B cell (primary cell): ENCODE measurements at regions not wholly inside any gene's neighbourhood (a gene's known extent, or its start where the extent isn't known, plus 50 kb on each side); places are given as distances from the start of the nearest gene placed in this dataset.

Source experiments
- ATAC-seq: fragments of 200-7000 bp; cut with Tn5 transposase; one replicate; pipeline ENCODE4 v1.10.0; 2021; ENCODE audit warnings: low read depth, mild to moderate bottlenecking, moderate number of reproducible peaks, moderate library complexity
- CTCF ChIA-PET: fragments of 350-600 bp; sonication (Branson Sonifier 250); formaldehyde crosslinking; loops from one replicate; lab custom pipeline; 2021; ENCODE audit warnings: antibody characterized with exemption, inconsistent platforms; lab: Charles Lee
- POLR2A ChIA-PET: fragments of 350-600 bp; sonication (Branson Sonifier 250); formaldehyde crosslinking; loops from one replicate; lab custom pipeline; 2021; ENCODE audit warnings: antibody characterized with exemption; lab: Charles Lee
- DNase-seq: peaks from one replicate; pipeline ENCODE4 v3.0.0; 2013
- H2AFZ ChIP-seq: 2 replicates; pipeline ENCODE4 v1.6.1; 2012; ENCODE audit warnings: mild to moderate bottlenecking, low read depth, low read length; ENCODE audit not compliant: insufficient read depth, poor library complexity, severe bottlenecking
- H3K27ac ChIP-seq, 2 donors: 1 replicate in 1 of 2; 2 replicates in 1 of 2; pipeline ENCODE4 v1.5.1; 2012 to 2013; ENCODE audit warnings: low read length in 2 of 2, mild to moderate bottlenecking in 2 of 2, moderate library complexity in 1 of 2
- H3K27me3 ChIP-seq, 4 experiments: fragments of 200-600 bp in 1 of 4; sonication (generic) in 1 of 4; replicated peaks in 1 of 4; 1 replicate in 2 of 4; 2 replicates in 2 of 4; pipeline versions ENCODE4 v1.6.1 to v1.7.0; 2013 to 2016; ENCODE audit warnings: low read length in 3 of 4, mild to moderate bottlenecking in 2 of 4, mixed read lengths in 1 of 4, moderate library complexity in 1 of 4; ENCODE audit not compliant: insufficient read depth in 4 of 4, control insufficient read depth in 3 of 4; ENCODE audit errors: control extremely low read depth in 1 of 4
- H3K36me3 ChIP-seq, 2 experiments: replicated peaks in 1 of 2; 1 replicate in 1 of 2; 2 replicates in 1 of 2; pipeline versions ENCODE4 v1.6.1 to v1.7.1; 2013; ENCODE audit warnings: low read length in 1 of 2; ENCODE audit not compliant: insufficient read depth in 2 of 2, control insufficient read depth in 1 of 2; ENCODE audit errors: control extremely low read depth in 1 of 2, extremely low read depth in 1 of 2
- H3K4me1 ChIP-seq, 2 donors: fragments of 200-600 bp in 1 of 2; sonication (generic) in 1 of 2; 1 replicate in 1 of 2; 2 replicates in 1 of 2; pipeline versions ENCODE4 v1.5.1 to v1.6.1; 2013 to 2017; ENCODE audit warnings: low read length in 2 of 2; ENCODE audit not compliant: control insufficient read depth in 2 of 2, insufficient read depth in 2 of 2
- H3K4me2 ChIP-seq: replicated peaks from 2 replicates; pipeline ENCODE3; 2012; ENCODE audit warnings: mild to moderate bottlenecking, low read depth, low read length; ENCODE audit not compliant: poor library complexity, severe bottlenecking
- H3K4me3 ChIP-seq, 5 experiments: fragments of 200-600 bp in 1 of 5; sonication (generic) in 1 of 5; 1 replicate in 3 of 5; 2 replicates in 2 of 5; pipeline versions ENCODE4 v1.5.1 to v1.7.0; 2011 to 2016; ENCODE audit warnings: low read length in 4 of 5, mild to moderate bottlenecking in 4 of 5, low read depth in 2 of 5, control low read depth in 1 of 5, moderate library complexity in 1 of 5; ENCODE audit not compliant: insufficient read depth in 1 of 5; ENCODE audit errors: control extremely low read depth in 1 of 5, extremely low read depth in 1 of 5
- H3K79me2 ChIP-seq: fragments of 200-600 bp; sonication (generic); one replicate; pipeline ENCODE4 v1.6.0; 2016; ENCODE audit warnings: low read length; ENCODE audit not compliant: control insufficient read depth, insufficient read depth
- H3K9ac ChIP-seq: fragments of 200-600 bp; sonication (generic); 2 replicates; pipeline ENCODE4 v1.6.1; 2017; ENCODE audit warnings: mild to moderate bottlenecking, low read length, moderate library complexity
- H3K9me3 ChIP-seq, 3 donors: one replicate each; pipeline versions ENCODE4 v1.6.1 to v1.7.1; 2013; ENCODE audit warnings: low read length in 2 of 3; ENCODE audit not compliant: control insufficient read depth in 2 of 3, insufficient read depth in 1 of 3; ENCODE audit errors: control extremely low read depth in 1 of 3
- H4K20me1 ChIP-seq: 2 replicates; pipeline ENCODE4 v1.6.0; 2012; ENCODE audit warnings: mild to moderate bottlenecking, low read length; ENCODE audit not compliant: insufficient read depth, control insufficient read depth, poor library complexity, severe bottlenecking
- H3K27ac Mint-ChIP-seq: one replicate; pipeline ENCODE4 v1.8.0; 2021; ENCODE audit warnings: mixed read lengths
- H3K27me3 Mint-ChIP-seq: one replicate; pipeline ENCODE4 v1.8.0; 2021; ENCODE audit warnings: mixed read lengths
- H3K4me1 Mint-ChIP-seq: one replicate; pipeline ENCODE4 v1.8.0; 2021; ENCODE audit warnings: mixed read lengths
- H3K4me3 Mint-ChIP-seq: one replicate; pipeline ENCODE4 v1.8.0; 2021; ENCODE audit warnings: mixed read lengths
- H3K9me3 Mint-ChIP-seq: one replicate; pipeline ENCODE4 v1.8.0; 2022; ENCODE audit warnings: mixed read lengths; ENCODE audit not compliant: insufficient read depth
- EZH2 ChIP-seq: IDR thresholded peaks from 2 replicates; pipeline ENCODE4 v1.6.1; 2012; ENCODE audit warnings: borderline replicate concordance, low read depth, mild to moderate bottlenecking, moderate library complexity, low read length; ENCODE audit not compliant: insufficient read depth, poor library complexity, severe bottlenecking
- WGBS: methylation state at CpG from one replicate; pipeline ENCODE4 v1.1.5; 2013; ENCODE audit warnings: missing lambda C conversion rate; ENCODE audit not compliant: insufficient coverage; 5-methylcytosine and 5-hydroxymethylcytosine counted together
- intact Hi-C: fragments of 100-400 bp; cut with micrococcal nuclease; formaldehyde crosslinking; loops from one replicate; pipeline ENCODE4 v1.10.0; 2022
- TF ChIP-seq, protein P1 (sequence below): fragments of 200-600 bp; IDR thresholded peaks from one replicate; pipeline ENCODE4 v1.8.0; 2022; ENCODE audit warnings: antibody characterized with exemption, mild to moderate bottlenecking

DNA sequence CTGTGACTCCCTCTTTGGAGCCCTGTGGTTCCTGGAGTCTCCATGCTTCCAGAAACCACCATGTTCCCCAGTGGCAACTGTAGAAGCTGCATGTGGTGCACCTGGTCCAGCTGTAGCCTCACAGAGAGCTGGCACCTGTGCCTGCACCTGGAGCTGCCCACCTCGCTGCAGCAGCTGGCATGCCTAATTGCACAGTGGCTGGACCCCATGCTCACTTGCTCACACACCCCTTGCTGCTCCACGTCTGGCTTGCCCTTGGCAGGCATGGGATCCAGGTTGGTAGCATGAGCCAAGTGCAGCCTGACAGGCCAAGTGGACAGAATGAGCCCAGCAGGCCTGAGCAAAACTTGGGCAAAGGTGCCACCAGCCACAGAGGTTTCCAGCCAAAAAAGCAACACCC is 680.1 kb downstream of the MATN1 start:
- TF ChIP-seq, protein P1, sequence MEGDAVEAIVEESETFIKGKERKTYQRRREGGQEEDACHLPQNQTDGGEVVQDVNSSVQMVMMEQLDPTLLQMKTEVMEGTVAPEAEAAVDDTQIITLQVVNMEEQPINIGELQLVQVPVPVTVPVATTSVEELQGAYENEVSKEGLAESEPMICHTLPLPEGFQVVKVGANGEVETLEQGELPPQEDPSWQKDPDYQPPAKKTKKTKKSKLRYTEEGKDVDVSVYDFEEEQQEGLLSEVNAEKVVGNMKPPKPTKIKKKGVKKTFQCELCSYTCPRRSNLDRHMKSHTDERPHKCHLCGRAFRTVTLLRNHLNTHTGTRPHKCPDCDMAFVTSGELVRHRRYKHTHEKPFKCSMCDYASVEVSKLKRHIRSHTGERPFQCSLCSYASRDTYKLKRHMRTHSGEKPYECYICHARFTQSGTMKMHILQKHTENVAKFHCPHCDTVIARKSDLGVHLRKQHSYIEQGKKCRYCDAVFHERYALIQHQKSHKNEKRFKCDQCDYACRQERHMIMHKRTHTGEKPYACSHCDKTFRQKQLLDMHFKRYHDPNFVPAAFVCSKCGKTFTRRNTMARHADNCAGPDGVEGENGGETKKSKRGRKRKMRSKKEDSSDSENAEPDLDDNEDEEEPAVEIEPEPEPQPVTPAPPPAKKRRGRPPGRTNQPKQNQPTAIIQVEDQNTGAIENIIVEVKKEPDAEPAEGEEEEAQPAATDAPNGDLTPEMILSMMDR: no peak
- TF ChIP-seq EZH2: no peak
- Mint-ChIP-seq H3K4me1 (no peaks in the 10 kb centered on the region), H3K4me3 (no peak overlapping the region), H3K27ac (no peak overlapping the region), H3K27me3 (peaks cover 8% of the 10 kb centered on the region), H3K9me3 (no peaks in the 10 kb centered on the region)
- Histone ChIP-seq H3K9ac (no peak overlapping the region), H3K27ac (no peak overlapping the region), H3K4me3 (no peak overlapping the region), H3K4me2 (no peak overlapping the region), H3K36me3 (no peaks in the 10 kb centered on the region), H3K79me2 (no peaks in the 10 kb centered on the region), H2AFZ (no peak overlapping the region), H4K20me1 (no peaks in the 10 kb centered on the region), H3K4me1 (no peaks in the 10 kb centered on the region), H3K9me3 (peaks cover 0 to 35% (median 0%) of the 10 kb centered on the region in 3 donors), H3K27me3 (no peaks in the 10 kb centered on the region)
- ATAC-seq (no peak), DNase-seq (no peak)
- intact Hi-C loops: no loop called here
- CTCF ChIA-PET: no interaction called here
- POLR2A ChIA-PET: no interaction called here
- 81% methylated on average over 2 of the region's 2 CpGs for WGBS

DNA sequence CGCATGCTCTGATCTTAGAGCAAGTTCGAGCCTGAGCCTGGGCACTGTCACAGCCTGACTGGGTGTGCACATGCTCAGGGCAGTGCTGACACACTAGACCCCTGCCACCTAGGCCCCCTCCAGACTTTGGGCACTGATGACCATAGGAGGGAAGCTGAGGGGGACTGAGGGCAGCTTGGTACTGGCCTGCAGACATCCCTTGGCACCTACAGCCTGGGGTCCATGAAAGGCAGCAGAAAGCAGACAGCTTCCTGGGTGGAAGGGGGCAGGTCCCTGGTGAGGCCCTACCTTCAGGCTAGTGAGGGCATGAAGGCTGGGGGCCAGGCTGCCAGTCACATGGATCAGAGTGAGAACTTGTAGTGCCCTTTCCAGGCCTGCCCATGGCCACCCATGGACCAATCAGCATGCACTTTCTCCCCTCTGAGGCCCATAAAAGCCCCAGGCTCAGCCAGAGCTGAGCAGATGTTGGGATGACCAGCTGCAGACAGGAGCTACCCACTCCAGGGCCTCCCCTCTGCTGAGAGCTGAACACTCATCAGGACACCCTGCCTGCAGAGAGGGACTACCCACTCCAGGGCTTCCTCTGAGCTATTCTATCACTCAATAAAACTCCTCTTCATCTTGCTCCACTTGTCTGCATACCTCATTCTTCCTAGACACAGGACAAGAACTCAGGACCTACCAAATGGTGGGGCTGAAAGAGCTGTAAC is 680.8 kb downstream of the MATN1 start:
- H3K27me3 Mint-ChIP-seq: peaks cover 8% of the 10 kb centered on the region
- ChIA-PET CTCF (interaction anchor here (0.6 kb wide), 1 partner anchor 10 kb away, joined by 3 read pairs; no protein-coding TSS in a partner anchor), POLR2A (no interaction called here)
- DNase-seq: no peak
- Histone ChIP-seq H3K4me1 (no peaks in the 10 kb centered on the region), H3K9ac (no peak overlapping the region), H3K79me2 (no peaks in the 10 kb centered on the region), H3K27ac (no peak overlapping the region), H3K36me3 (no peaks in the 10 kb centered on the region), H3K27me3 (no peaks in the 10 kb centered on the region), H4K20me1 (no peaks in the 10 kb centered on the region), H2AFZ (no peak overlapping the region), H3K4me2 (no peak overlapping the region), H3K4me3 (no peak overlapping the region), H3K9me3 (peaks cover 0 to 35% (median 0%) of the 10 kb centered on the region in 3 donors)
- no peaks in the 10 kb centered on the region for H3K4me1 Mint-ChIP-seq
- intact Hi-C loops: no loop called here
- H3K4me3 Mint-ChIP-seq: no peak overlapping the region
- WGBS: 69% methylated on average over 2 of the region's 2 CpGs
- TF ChIP-seq, protein P1: no peak
- no peak for TF ChIP-seq EZH2
- no peak for ATAC-seq
- H3K27ac Mint-ChIP-seq: no peak overlapping the region
- H3K9me3 Mint-ChIP-seq: no peaks in the 10 kb centered on the region
